ENCODE measurements at regions not wholly inside any gene's neighbourhood (a gene's known extent, or its start where the extent isn't known, plus 50 kb on each side); places are given as distances from the start of the nearest gene placed in this dataset.

GRCh38 chr2:22281033-22281432, 1103.9 kb upstream of the KLHL29 start:
- TF ChIP-seq CTCF (IDR thresholded peaks at IDR 0.05) (no peak), POLR2A (IDR thresholded peaks at IDR 0.05) (no peak), POLR2AphosphoS5 (IDR thresholded peaks at IDR 0.05) (no peak), EP300 (IDR thresholded peaks at IDR 0.05) (no peak)
